ENCODE measurements at regions not wholly inside any gene's neighbourhood (a gene's known extent, or its start where the extent isn't known, plus 50 kb on each side); places are given as distances from the start of the nearest gene placed in this dataset.

GRCh38 chr5:125581311-125581710 lies 834.9 kb upstream of the ZNF608 start:
- DNase-seq, result no peak
- Histone ChIP-seq H3K4me1 (ENCODE audit: control insufficient read depth in 5 of 5, insufficient read depth in 5 of 5, low read length in 5 of 5) (peaks cover 2 to 52% (median 15%) of the 10 kb centered on the region in 5 donors), H3K36me3 (ENCODE audit: control insufficient read depth in 4 of 4, insufficient read depth in 4 of 4, low read length in 4 of 4) (no peaks in the 10 kb centered on the region), H3K9me3 (ENCODE audit: control insufficient read depth in 4 of 4, insufficient read depth in 3 of 4, low read length in 3 of 4) (peaks cover 0 to 2% (median 0%) of the 10 kb centered on the region in 4 donors), H3K9ac (ENCODE audit: insufficient read depth in 1 of 2, low read length in 2 of 2) (no peak overlapping the region), H3K27me3 (ENCODE audit: control insufficient read depth in 3 of 3, insufficient read depth in 3 of 3, low read length in 2 of 3) (no peaks in the 10 kb centered on the region), H3K4me3 (no peak overlapping the region), H3K27ac (ENCODE audit: low read depth in 1 of 2, low read length in 1 of 2) (no peak overlapping the region)
- no peak for TF ChIP-seq CTCF (IDR thresholded peaks at IDR 0.05; ENCODE audit: control extremely low read depth, extremely low read depth)
- no peak for ATAC-seq (ENCODE audit: insufficient read depth, low FRiP score)

GRCh38 chr5:125582352-125582751 lies 835.9 kb upstream of the ZNF608 start:
- Histone ChIP-seq H3K4me1 (ENCODE audit: control insufficient read depth in 5 of 5, insufficient read depth in 5 of 5, low read length in 5 of 5) (peaks cover 2 to 44% (median 15%) of the 10 kb centered on the region in 5 donors), H3K36me3 (ENCODE audit: control insufficient read depth in 4 of 4, insufficient read depth in 4 of 4, low read length in 4 of 4) (no peaks in the 10 kb centered on the region), H3K9me3 (ENCODE audit: control insufficient read depth in 4 of 4, insufficient read depth in 3 of 4, low read length in 3 of 4) (peaks cover 0 to 2% (median 0%) of the 10 kb centered on the region in 4 donors), H3K27ac (ENCODE audit: low read depth in 1 of 2, low read length in 1 of 2) (no peak overlapping the region), H3K9ac (ENCODE audit: insufficient read depth in 1 of 2, low read length in 2 of 2) (no peak overlapping the region), H3K4me3 (no peak overlapping the region), H3K27me3 (ENCODE audit: control insufficient read depth in 3 of 3, insufficient read depth in 3 of 3, low read length in 2 of 3) (no peaks in the 10 kb centered on the region)
- ATAC-seq (ENCODE audit: insufficient read depth, low FRiP score) (no peak), DNase-seq (peak; percentile 64 to 93 (median 89))
- TF ChIP-seq CTCF (IDR thresholded peaks at IDR 0.05; ENCODE audit: control extremely low read depth, extremely low read depth), result no peak
- WGBS, 2 donors, result 48 to 49% methylated on average over 1 of the region's 1 CpG

GRCh38 chr5:125583321-125584139 lies 837.1 kb upstream of the ZNF608 start:
- H3K4me3 ChIP-seq, result no peak overlapping the region
- ATAC-seq (ENCODE audit: insufficient read depth, low FRiP score) (no peak), DNase-seq (peak in 2 of 3 donors; percentile 69 to 73)
- H3K9me3 ChIP-seq (ENCODE audit: control insufficient read depth in 4 of 4, insufficient read depth in 3 of 4, low read length in 3 of 4), result peaks cover 0 to 2% (median 0%) of the 10 kb centered on the region in 4 donors
- H3K27ac ChIP-seq (ENCODE audit: low read depth in 1 of 2, low read length in 1 of 2), result no peak overlapping the region
- H3K4me1 ChIP-seq (ENCODE audit: control insufficient read depth in 5 of 5, insufficient read depth in 5 of 5, low read length in 5 of 5), result peaks cover 2 to 44% (median 15%) of the 10 kb centered on the region in 5 donors
- H3K36me3 ChIP-seq (ENCODE audit: control insufficient read depth in 4 of 4, insufficient read depth in 4 of 4, low read length in 4 of 4), result no peaks in the 10 kb centered on the region
- no peak overlapping the region for H3K9ac ChIP-seq (ENCODE audit: insufficient read depth in 1 of 2, low read length in 2 of 2)
- no peaks in the 10 kb centered on the region for H3K27me3 ChIP-seq (ENCODE audit: control insufficient read depth in 3 of 3, insufficient read depth in 3 of 3, low read length in 2 of 3)
- WGBS, 2 donors, result 66 to 78% methylated on average over 11 of the region's 11 CpGs
- TF ChIP-seq CTCF (IDR thresholded peaks at IDR 0.05; ENCODE audit: control extremely low read depth, extremely low read depth), result no peak

Data from lung (tissue), 11 donors.